ENCODE measurements at regions not wholly inside any gene's neighbourhood (a gene's known extent, or its start where the extent isn't known, plus 50 kb on each side); places are given as distances from the start of the nearest gene placed in this dataset.

DNA sequence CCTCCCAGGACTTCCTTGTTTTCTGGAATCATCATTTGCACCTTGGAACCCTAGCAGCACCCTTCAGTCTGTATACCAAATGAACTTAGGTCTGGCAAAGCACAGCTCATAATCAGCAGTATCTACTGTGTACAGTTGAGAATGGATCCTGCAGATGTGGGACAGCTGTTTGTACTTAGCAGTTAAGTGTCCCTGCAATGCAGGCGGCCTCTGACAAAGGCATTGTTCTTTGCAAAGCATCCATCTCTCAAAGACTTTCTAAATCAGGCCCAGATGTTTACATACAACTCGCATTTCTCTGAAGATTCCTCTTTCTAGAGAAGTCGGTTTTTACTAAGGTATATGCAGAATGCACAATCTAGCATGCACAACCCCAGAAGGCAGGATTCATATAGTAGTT is 170.5 kb upstream of the RBM19 start:
- H3K4me3 ChIP-seq = no peak overlapping the region
- H3K27ac ChIP-seq = no peak overlapping the region
- WGBS, 2 donors (ENCODE audit: low coverage in 1 of 2) = 44 to 66% methylated on average over 3 of the region's 3 CpGs
- TF ChIP-seq, protein P1, sequence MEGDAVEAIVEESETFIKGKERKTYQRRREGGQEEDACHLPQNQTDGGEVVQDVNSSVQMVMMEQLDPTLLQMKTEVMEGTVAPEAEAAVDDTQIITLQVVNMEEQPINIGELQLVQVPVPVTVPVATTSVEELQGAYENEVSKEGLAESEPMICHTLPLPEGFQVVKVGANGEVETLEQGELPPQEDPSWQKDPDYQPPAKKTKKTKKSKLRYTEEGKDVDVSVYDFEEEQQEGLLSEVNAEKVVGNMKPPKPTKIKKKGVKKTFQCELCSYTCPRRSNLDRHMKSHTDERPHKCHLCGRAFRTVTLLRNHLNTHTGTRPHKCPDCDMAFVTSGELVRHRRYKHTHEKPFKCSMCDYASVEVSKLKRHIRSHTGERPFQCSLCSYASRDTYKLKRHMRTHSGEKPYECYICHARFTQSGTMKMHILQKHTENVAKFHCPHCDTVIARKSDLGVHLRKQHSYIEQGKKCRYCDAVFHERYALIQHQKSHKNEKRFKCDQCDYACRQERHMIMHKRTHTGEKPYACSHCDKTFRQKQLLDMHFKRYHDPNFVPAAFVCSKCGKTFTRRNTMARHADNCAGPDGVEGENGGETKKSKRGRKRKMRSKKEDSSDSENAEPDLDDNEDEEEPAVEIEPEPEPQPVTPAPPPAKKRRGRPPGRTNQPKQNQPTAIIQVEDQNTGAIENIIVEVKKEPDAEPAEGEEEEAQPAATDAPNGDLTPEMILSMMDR (IDR thresholded peaks at IDR 0.05) = no peak
- TF ChIP-seq POLR2AphosphoS5 (IDR thresholded peaks at IDR 0.05) (no peak), EP300 (IDR thresholded peaks at IDR 0.05; ENCODE audit: low read depth) (no peak)
- DNase-seq = no peak
- H3K27me3 ChIP-seq = no peaks in the 10 kb centered on the region
- no peaks in the 10 kb centered on the region for H3K9me3 ChIP-seq
- H3K4me1 ChIP-seq = no peaks in the 10 kb centered on the region
- no peaks in the 10 kb centered on the region for H3K36me3 ChIP-seq
- intact Hi-C loops (cut with DNase I; ENCODE audit: low total_unique reads) (no loop called here), in situ Hi-C loops (cut with MboI; ENCODE audit: low pct_ligation_motif_present in 1 of 4, low pct_unique_long_range_greater_than_20kb in 1 of 4, low sequenced_read_pairs in 3 of 4) (no loop called here)

GRCh38 chr12:114134922-114135321 is 168.8 kb upstream of the RBM19 start:
- Histone ChIP-seq H3K27me3 (no peaks in the 10 kb centered on the region), H3K36me3 (no peaks in the 10 kb centered on the region), H3K4me3 (no peak overlapping the region), H3K9me3 (no peaks in the 10 kb centered on the region), H3K4me1 (no peaks in the 10 kb centered on the region), H3K27ac (no peak overlapping the region)
- no peak for DNase-seq
- TF ChIP-seq, protein P1 (IDR thresholded peaks at IDR 0.05) = no peak
- TF ChIP-seq EP300 (IDR thresholded peaks at IDR 0.05; ENCODE audit: low read depth) (no peak), POLR2A (IDR thresholded peaks at IDR 0.05) (no peak), POLR2AphosphoS5 (IDR thresholded peaks at IDR 0.05) (peak in 1 of 3 donors; percentile 6)
- in situ Hi-C loops (cut with MboI; ENCODE audit: low pct_ligation_motif_present in 1 of 4, low pct_unique_long_range_greater_than_20kb in 1 of 4, low sequenced_read_pairs in 3 of 4) (no loop called here), intact Hi-C loops (cut with DNase I; ENCODE audit: low total_unique reads) (no loop called here)
- WGBS, 2 donors (ENCODE audit: low coverage in 1 of 2) = 50% methylated on average over 3 of the region's 3 CpGs; no CpG with 5 or more reads in 1 of the 2 donors

DNA sequence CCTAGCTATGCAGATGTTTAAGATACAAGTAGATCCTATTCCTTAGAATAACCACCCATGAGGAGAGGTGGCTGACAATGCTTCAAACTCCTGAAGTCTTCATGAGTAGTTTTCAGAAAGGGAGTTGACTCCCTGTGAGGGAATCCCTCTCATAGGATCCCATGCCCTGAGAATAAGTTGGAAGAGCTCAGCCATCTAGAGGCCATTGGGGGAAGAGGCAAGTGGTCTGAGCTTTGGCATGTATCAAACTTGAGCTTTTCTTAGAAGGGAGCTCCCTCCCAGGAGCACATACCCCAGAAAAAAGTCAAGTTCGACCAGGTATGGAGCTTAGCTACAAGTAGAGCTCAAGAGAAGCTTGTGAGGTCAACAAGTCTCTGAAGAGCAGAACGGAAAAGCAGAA is 165.7 kb upstream of the RBM19 start:
- no peaks in the 10 kb centered on the region for H3K4me1 ChIP-seq
- H3K27ac ChIP-seq = no peak overlapping the region
- WGBS, 2 donors (ENCODE audit: low coverage in 1 of 2) = 30% methylated on average over 2 of the region's 2 CpGs; no CpG with 5 or more reads in 1 of the 2 donors
- H3K9me3 ChIP-seq = no peaks in the 10 kb centered on the region
- TF ChIP-seq POLR2A (IDR thresholded peaks at IDR 0.05) = no peak
- TF ChIP-seq POLR2AphosphoS5 (IDR thresholded peaks at IDR 0.05) = no peak
- TF ChIP-seq, protein P1 (IDR thresholded peaks at IDR 0.05) = no peak
- no peak for TF ChIP-seq EP300 (IDR thresholded peaks at IDR 0.05; ENCODE audit: low read depth)
- H3K4me3 ChIP-seq = no peak overlapping the region
- in situ Hi-C loops (cut with MboI; ENCODE audit: low pct_ligation_motif_present in 1 of 4, low pct_unique_long_range_greater_than_20kb in 1 of 4, low sequenced_read_pairs in 3 of 4) (no loop called here), intact Hi-C loops (cut with DNase I; ENCODE audit: low total_unique reads) (no loop called here)
- DNase-seq = no peak
- no peaks in the 10 kb centered on the region for H3K27me3 ChIP-seq
- no peaks in the 10 kb centered on the region for H3K36me3 ChIP-seq

DNA sequence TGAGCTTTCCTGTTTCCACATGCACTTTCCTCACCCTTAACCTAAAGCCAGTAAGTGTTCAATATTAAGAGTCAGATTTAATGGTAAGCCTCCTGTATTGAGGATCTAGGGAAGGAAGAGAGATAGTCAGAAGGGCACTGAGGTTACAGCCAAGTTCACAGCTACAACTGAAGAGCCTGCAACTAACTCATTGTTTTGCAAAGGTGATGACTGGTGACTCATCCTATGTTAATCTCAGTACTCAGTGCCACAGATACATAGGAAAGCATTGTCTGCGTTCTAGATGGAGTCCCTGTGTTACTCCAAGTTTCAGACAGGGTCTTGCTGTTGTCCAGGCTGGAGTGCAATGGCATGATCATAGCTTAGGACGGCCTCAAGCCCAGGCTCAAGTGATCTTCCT is 157.0 kb upstream of the RBM19 start:
- no peaks in the 10 kb centered on the region for H3K9me3 ChIP-seq
- H3K27ac ChIP-seq = no peak overlapping the region
- H3K27me3 ChIP-seq = no peaks in the 10 kb centered on the region
- no peak overlapping the region for H3K4me3 ChIP-seq
- no peaks in the 10 kb centered on the region for H3K36me3 ChIP-seq
- DNase-seq = no peak
- in situ Hi-C loops (cut with MboI; ENCODE audit: low pct_ligation_motif_present in 1 of 4, low pct_unique_long_range_greater_than_20kb in 1 of 4, low sequenced_read_pairs in 3 of 4) (no loop called here), intact Hi-C loops (cut with DNase I; ENCODE audit: low total_unique reads) (no loop called here)
- no peaks in the 10 kb centered on the region for H3K4me1 ChIP-seq
- WGBS, 2 donors (ENCODE audit: low coverage in 1 of 2) = 50 to 78% methylated on average over 1 to 2 of the region's 2 CpGs
- TF ChIP-seq POLR2AphosphoS5 (IDR thresholded peaks at IDR 0.05) (no peak), EP300 (IDR thresholded peaks at IDR 0.05; ENCODE audit: low read depth) (no peak), POLR2A (IDR thresholded peaks at IDR 0.05) (no peak)
- TF ChIP-seq, protein P1 (IDR thresholded peaks at IDR 0.05) = no peak

Measured in transverse colon (tissue), 4 donors.